Gastroesophageal sphincter (tissue), 4 donors: ENCODE measurements at regions not wholly inside any gene's neighbourhood (a gene's known extent, or its start where the extent isn't known, plus 50 kb on each side); places are given as distances from the start of the nearest gene placed in this dataset.

Experiments
- ATAC-seq: fragments of 150-250 bp; one replicate; pipeline ENCODE4 v1.9.1; 2016; ENCODE audit warnings: mild to moderate bottlenecking, moderate library complexity
- H3K27ac ChIP-seq, 4 donors: fragments of 200-600 bp; sonication (generic) in 3 of 4; 1 replicate in 3 of 4; 2 replicates in 1 of 4; pipeline ENCODE4 v1.5.1; 2016 to 2019
- H3K27me3 ChIP-seq: fragments of 200-600 bp; sonication (generic); one replicate; pipeline ENCODE4 v1.5.1; 2019
- H3K36me3 ChIP-seq, 2 donors: fragments of 200-600 bp; sonication (generic); one replicate each; pipeline ENCODE4 v1.5.1; 2019; ENCODE audit warnings: control low read depth in 1 of 2
- H3K4me1 ChIP-seq, 3 donors: fragments of 200-600 bp; sonication (generic); 1 replicate in 2 of 3; 2 replicates in 1 of 3; pipeline ENCODE4 v1.5.1; 2016 to 2019; ENCODE audit warnings: control low read depth in 2 of 3
- H3K4me3 ChIP-seq, 2 donors: fragments of 200-600 bp; sonication (generic); one replicate each; pipeline ENCODE4 v1.5.1; 2019; ENCODE audit warnings: mild to moderate bottlenecking in 1 of 2, moderate library complexity in 1 of 2
- H3K9me3 ChIP-seq, 3 donors: fragments of 200-600 bp; sonication (generic); one replicate each; pipeline ENCODE4 v1.5.1; 2017 to 2019; ENCODE audit warnings: control low read depth in 2 of 3
- CTCF ChIP-seq, 4 experiments: fragments of 200-600 bp in 2 of 4; fragments of 450-650 bp in 2 of 4; sonication (generic) in 1 of 4; IDR thresholded peaks; one replicate each; pipeline ENCODE4 v1.5.1; 2017 to 2019; ENCODE audit warnings: antibody characterized with exemption in 4 of 4, mild to moderate bottlenecking in 2 of 4, moderate library complexity in 2 of 4
- EP300 ChIP-seq: sonication (generic); formaldehyde crosslinking; IDR thresholded peaks from one replicate; pipeline ENCODE4 v1.6.1; 2017; ENCODE audit warnings: antibody characterized with exemption, mild to moderate bottlenecking
- POLR2A ChIP-seq, 2 donors: fragments of 450-650 bp; IDR thresholded peaks; one replicate each; pipeline ENCODE4 v1.6.1; 2017; ENCODE audit warnings: antibody characterized with exemption in 2 of 2, mild to moderate bottlenecking in 2 of 2, moderate library complexity in 1 of 2
- POLR2AphosphoS5 ChIP-seq: sonication (generic); formaldehyde crosslinking; IDR thresholded peaks from one replicate; pipeline ENCODE4 v1.6.1; 2017; ENCODE audit warnings: antibody characterized with exemption
- WGBS, 2 donors: methylation state at CpG; one replicate each; pipeline ENCODE4 v1.1.5; 2018; ENCODE audit warnings: low coverage in 1 of 2; 5-methylcytosine and 5-hydroxymethylcytosine counted together

- H3K36me3 ChIP-seq = no peaks in the 10 kb centered on the region
- no peak overlapping the region for H3K27ac ChIP-seq
- H3K9me3 ChIP-seq = no peaks in the 10 kb centered on the region
- ATAC-seq = no peak
- no peaks in the 10 kb centered on the region for H3K4me1 ChIP-seq
- H3K4me3 ChIP-seq = no peak overlapping the region
- H3K27me3 ChIP-seq = no peaks in the 10 kb centered on the region
- no peak for TF ChIP-seq CTCF (IDR thresholded peaks at IDR 0.05)
- TF ChIP-seq POLR2AphosphoS5 = no peak
- TF ChIP-seq POLR2A (IDR thresholded peaks at IDR 0.05) = no peak
- no peak for TF ChIP-seq EP300
- 60 to 62% methylated on average over 1 to 4 of the region's 4 CpGs for WGBS, 2 donors
These were observed 1722.4 kb downstream of the PLA2G4A start for GRCh38 chr1:188551176-188551575.

- no peak for ATAC-seq
- H3K4me3 ChIP-seq = no peak overlapping the region
- H3K9me3 ChIP-seq = no peaks in the 10 kb centered on the region
These were observed 1728.3 kb downstream of the PLA2G4A start for GRCh38 chr1:188557053-188557452.

GRCh38 chr1:188582911-188583532 is 1754.3 kb downstream of the PLA2G4A start:
- TF ChIP-seq CTCF (IDR thresholded peaks at IDR 0.05) (no peak), POLR2AphosphoS5 (no peak), POLR2A (IDR thresholded peaks at IDR 0.05) (no peak)
- no peaks in the 10 kb centered on the region for H3K27me3 ChIP-seq
- H3K4me1 ChIP-seq = no peaks in the 10 kb centered on the region
- H3K27ac ChIP-seq = no peak overlapping the region
- WGBS, 2 donors = 80 to 100% methylated on average over 1 to 2 of the region's 2 CpGs
- ATAC-seq = no peak
- no peaks in the 10 kb centered on the region for H3K9me3 ChIP-seq
- H3K4me3 ChIP-seq = no peak overlapping the region
- H3K36me3 ChIP-seq = no peaks in the 10 kb centered on the region

More at GRCh38 chr1:188557053-188557452, 1728.3 kb downstream of the PLA2G4A start:
- no peaks in the 10 kb centered on the region for H3K27me3 ChIP-seq
- H3K27ac ChIP-seq = no peak overlapping the region
- TF ChIP-seq EP300 = no peak
- no peak for TF ChIP-seq POLR2AphosphoS5
- no peak for TF ChIP-seq POLR2A (IDR thresholded peaks at IDR 0.05)
- no peak for TF ChIP-seq CTCF (IDR thresholded peaks at IDR 0.05)
- no peaks in the 10 kb centered on the region for H3K36me3 ChIP-seq
- H3K4me1 ChIP-seq = no peaks in the 10 kb centered on the region

GRCh38 chr1:188584119-188584518 is 1755.4 kb downstream of the PLA2G4A start:
- Histone ChIP-seq H3K4me3 (no peak overlapping the region), H3K36me3 (no peaks in the 10 kb centered on the region), H3K27me3 (no peaks in the 10 kb centered on the region), H3K9me3 (no peaks in the 10 kb centered on the region), H3K27ac (no peak overlapping the region), H3K4me1 (no peaks in the 10 kb centered on the region)
- no peak for TF ChIP-seq POLR2AphosphoS5
- TF ChIP-seq CTCF (IDR thresholded peaks at IDR 0.05) = no peak
- no peak for TF ChIP-seq EP300
- TF ChIP-seq POLR2A (IDR thresholded peaks at IDR 0.05) = no peak
- 32 to 40% methylated on average over 2 of the region's 2 CpGs for WGBS, 2 donors
- no peak for ATAC-seq

- Histone ChIP-seq H3K9me3 (no peaks in the 10 kb centered on the region), H3K4me3 (no peak overlapping the region), H3K27me3 (no peaks in the 10 kb centered on the region), H3K27ac (no peak overlapping the region), H3K4me1 (no peaks in the 10 kb centered on the region), H3K36me3 (no peaks in the 10 kb centered on the region)
- no peak for TF ChIP-seq CTCF (IDR thresholded peaks at IDR 0.05)
- TF ChIP-seq POLR2A (IDR thresholded peaks at IDR 0.05) = no peak
- TF ChIP-seq POLR2AphosphoS5 = no peak
- no peak for TF ChIP-seq EP300
- no peak for ATAC-seq
- WGBS, 2 donors = 83% methylated on average over 1 of the region's 1 CpG; no CpG with 5 or more reads in 1 of the 2 donors
These were observed 1761.9 kb downstream of the PLA2G4A start for GRCh38 chr1:188590641-188591040.
